Type B pancreatic cell (in vitro differentiated cells): ENCODE measurements at regions not wholly inside any gene's neighbourhood (a gene's known extent, or its start where the extent isn't known, plus 50 kb on each side); places are given as distances from the start of the nearest gene placed in this dataset.

ENCODE experiments used
- DNase-seq: peaks from one replicate; pipeline ENCODE4 v3.0.0; 2021; ENCODE audit warnings: mixed read lengths; ENCODE audit not compliant: unreplicated experiment; ENCODE audit errors: extremely low spot score
- H3K27ac Mint-ChIP-seq: 2 replicates; pipeline ENCODE4 v1.8.0; 2021; ENCODE audit warnings: mild to moderate bottlenecking, mixed read lengths
- H3K27me3 Mint-ChIP-seq: 2 replicates; pipeline ENCODE4 v1.8.0; 2021; ENCODE audit warnings: mixed read lengths
- H3K36me3 Mint-ChIP-seq: 2 replicates; pipeline ENCODE4 v1.8.0; 2021; ENCODE audit warnings: mixed read lengths
- H3K4me1 Mint-ChIP-seq: one replicate; pipeline ENCODE4 v1.8.0; 2021; ENCODE audit warnings: mixed read lengths; ENCODE audit not compliant: unreplicated experiment
- H3K4me3 Mint-ChIP-seq: 2 replicates; pipeline ENCODE4 v1.8.0; 2021; ENCODE audit warnings: mild to moderate bottlenecking, mixed read lengths
- H3K9me3 Mint-ChIP-seq: 2 replicates; pipeline ENCODE4 v1.8.0; 2021; ENCODE audit warnings: mixed read lengths
- CTCF ChIP-seq: fragments of 200-600 bp; sonication (generic); conservative IDR thresholded peaks from 2 replicates; pipeline ENCODE4 v1.5.0; 2021; ENCODE audit warnings: antibody characterized with exemption, mild to moderate bottlenecking

- no peaks in the 10 kb centered on the region for H3K4me1 Mint-ChIP-seq
- no peak for DNase-seq
- no peak overlapping the region for H3K4me3 Mint-ChIP-seq
- peaks cover 24% of the 10 kb centered on the region for H3K27me3 Mint-ChIP-seq
- no peaks in the 10 kb centered on the region for H3K9me3 Mint-ChIP-seq
- no peak overlapping the region for H3K27ac Mint-ChIP-seq
- no peaks in the 10 kb centered on the region for H3K36me3 Mint-ChIP-seq
- TF ChIP-seq CTCF: no peak
Measured at GRCh38 chr1:4590756-4591155, 63.7 kb upstream of the AJAP1 start.

DNA sequence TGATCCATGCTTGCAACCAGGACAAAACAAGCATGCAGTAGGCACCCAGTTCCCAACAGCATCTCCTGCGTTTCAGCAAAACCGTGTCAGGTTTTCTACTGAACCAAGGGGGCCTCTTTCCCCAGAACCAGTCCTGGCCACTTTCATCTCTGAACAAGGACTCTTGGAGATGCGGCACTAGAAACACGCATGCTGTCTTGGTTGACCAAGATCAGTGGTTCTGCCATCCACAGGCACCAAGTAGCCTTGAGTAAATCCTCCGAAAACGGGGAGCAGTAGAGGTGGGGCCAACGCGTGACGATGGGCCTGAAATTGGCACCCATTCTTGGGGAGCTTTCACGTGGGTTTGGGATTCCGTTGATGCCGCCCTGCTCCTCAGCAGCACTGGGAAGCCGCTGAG lies 62.5 kb upstream of the AJAP1 start:
- peaks cover 12% of the 10 kb centered on the region for H3K27me3 Mint-ChIP-seq
- TF ChIP-seq CTCF: no peak
- H3K4me1 Mint-ChIP-seq: no peaks in the 10 kb centered on the region
- no peak overlapping the region for H3K27ac Mint-ChIP-seq
- DNase-seq: no peak
- no peaks in the 10 kb centered on the region for H3K9me3 Mint-ChIP-seq
- no peaks in the 10 kb centered on the region for H3K36me3 Mint-ChIP-seq
- no peak overlapping the region for H3K4me3 Mint-ChIP-seq

- Mint-ChIP-seq H3K27me3 (peaks cover 8% of the 10 kb centered on the region), H3K4me1 (no peaks in the 10 kb centered on the region), H3K4me3 (no peak overlapping the region), H3K9me3 (no peaks in the 10 kb centered on the region), H3K27ac (no peak overlapping the region), H3K36me3 (no peaks in the 10 kb centered on the region)
- no peak for DNase-seq
- no peak for TF ChIP-seq CTCF
Measured at GRCh38 chr1:4593106-4593505, 61.3 kb upstream of the AJAP1 start.

- Mint-ChIP-seq H3K36me3 (no peaks in the 10 kb centered on the region), H3K27me3 (peaks cover 13% of the 10 kb centered on the region), H3K4me3 (no peak overlapping the region), H3K4me1 (no peaks in the 10 kb centered on the region), H3K9me3 (no peaks in the 10 kb centered on the region), H3K27ac (no peak overlapping the region)
- DNase-seq: no peak
- no peak for TF ChIP-seq CTCF
Measured at GRCh38 chr1:4594286-4594991, 60.0 kb upstream of the AJAP1 start.

- TF ChIP-seq CTCF: no peak
- H3K27me3 Mint-ChIP-seq: peaks cover 21% of the 10 kb centered on the region
- H3K4me3 Mint-ChIP-seq: no peak overlapping the region
- no peaks in the 10 kb centered on the region for H3K4me1 Mint-ChIP-seq
- no peak overlapping the region for H3K27ac Mint-ChIP-seq
- no peaks in the 10 kb centered on the region for H3K36me3 Mint-ChIP-seq
- DNase-seq: no peak
- no peaks in the 10 kb centered on the region for H3K9me3 Mint-ChIP-seq
Measured at GRCh38 chr1:4595341-4596225, 58.8 kb upstream of the AJAP1 start.
